NK-92 (cell line): ENCODE measurements at regions not wholly inside any gene's neighbourhood (a gene's known extent, or its start where the extent isn't known, plus 50 kb on each side); places are given as distances from the start of the nearest gene placed in this dataset.

Experiments
- DNase-seq: peaks from one replicate; lab custom pipeline; 2025; ENCODE audit not compliant: unreplicated experiment; lab: John Stamatoyannopoulos, UW

DNA sequence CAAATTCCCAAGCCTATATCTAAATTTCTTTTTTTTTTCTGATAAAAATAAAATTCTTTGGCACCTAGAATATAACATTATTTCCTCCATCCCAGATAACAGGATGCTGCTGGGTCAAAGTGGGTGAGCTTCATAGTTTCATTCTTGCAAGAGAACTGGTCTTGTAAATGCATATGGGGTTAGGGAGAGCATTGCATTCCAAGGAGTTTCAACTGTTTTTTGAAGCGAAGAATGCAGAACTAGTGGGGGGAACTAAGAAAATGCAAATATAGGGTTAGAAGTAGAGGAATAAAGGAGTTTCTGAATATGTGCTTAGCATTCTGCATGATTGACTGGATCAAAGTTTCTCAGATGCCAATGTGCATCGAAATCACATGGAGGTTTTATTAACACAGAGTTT is 347.2 kb upstream of the XYLT1 start:
- DNase-seq, result no peak

DNA sequence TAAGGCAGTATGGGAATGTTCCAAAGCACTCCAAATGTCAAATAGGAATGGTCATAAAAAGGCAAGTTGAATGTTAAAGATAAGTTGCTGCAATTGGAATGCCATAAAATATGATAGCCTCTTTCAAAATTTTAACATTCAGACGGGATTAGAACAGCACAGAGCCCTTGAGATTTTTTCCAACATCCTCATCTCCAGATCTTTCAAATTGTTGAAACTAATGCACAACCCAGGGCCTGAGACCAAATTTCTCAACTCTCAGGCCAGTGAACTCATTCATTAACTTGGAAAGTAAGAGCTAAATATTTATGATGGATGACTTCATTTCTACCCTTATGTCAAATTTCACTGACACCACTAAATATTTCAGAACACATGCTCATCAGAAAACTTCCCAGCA is 346.5 kb upstream of the XYLT1 start:
- no peak for DNase-seq

DNA sequence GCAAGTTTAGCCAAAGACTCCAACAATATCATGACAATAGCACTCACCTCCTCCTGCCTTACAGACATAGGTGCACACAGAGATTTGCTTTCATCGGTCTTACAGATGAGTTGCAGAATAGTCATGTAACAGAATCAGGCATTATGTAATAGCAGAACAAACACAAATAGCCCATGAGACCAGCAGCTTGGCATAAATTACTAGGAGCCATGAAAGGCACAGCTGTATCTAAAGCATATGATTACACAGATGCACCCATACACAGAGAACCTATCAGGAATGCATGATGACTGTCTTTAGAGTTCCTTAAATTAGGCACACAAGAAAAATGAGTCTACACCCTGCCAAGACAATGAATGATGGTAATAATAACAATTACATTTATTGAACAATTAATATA is 342.0 kb upstream of the XYLT1 start:
- DNase-seq, result no peak

DNA sequence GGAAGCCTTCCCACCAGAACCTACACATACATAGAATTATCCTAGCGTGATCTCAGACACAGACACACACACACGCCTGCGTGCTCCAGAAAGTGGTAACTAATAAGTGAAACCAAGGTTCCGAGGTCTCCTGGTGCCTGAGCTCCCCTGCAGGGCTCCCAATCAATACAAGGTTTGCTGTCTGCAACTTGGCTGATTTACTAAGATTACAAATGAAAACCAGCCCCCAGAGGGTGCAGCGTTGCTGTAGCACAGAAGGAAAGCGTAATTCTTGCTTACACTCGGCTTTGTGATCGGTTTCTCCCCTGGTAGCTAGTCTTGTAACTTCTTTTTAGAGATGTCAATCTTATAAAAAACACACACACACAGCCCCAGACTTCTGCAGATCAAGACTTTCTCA is 334.1 kb upstream of the XYLT1 start:
- no peak for DNase-seq

GRCh38 chr16:17803625-17804410 is 333.1 kb upstream of the XYLT1 start:
- DNase-seq, result no peak

DNA sequence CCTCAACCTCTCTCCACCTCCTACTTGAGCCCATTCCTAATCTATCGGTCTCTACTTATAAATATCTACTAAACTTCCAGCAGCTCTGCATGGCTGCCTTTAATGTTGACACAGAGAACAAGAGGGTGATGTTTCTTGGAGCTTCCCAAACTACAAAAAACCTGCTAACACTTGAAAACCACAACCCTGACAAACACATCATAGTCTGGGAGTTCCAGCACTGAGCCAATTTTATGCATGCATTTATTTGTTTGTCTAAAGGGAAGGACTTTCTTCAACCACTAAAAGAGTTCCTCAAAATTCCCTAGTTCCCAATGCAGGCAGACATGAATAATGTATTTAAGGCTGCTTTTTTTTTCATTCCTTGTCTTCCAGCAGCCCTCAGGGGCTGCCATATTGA is 331.8 kb upstream of the XYLT1 start:
- no peak for DNase-seq

DNA sequence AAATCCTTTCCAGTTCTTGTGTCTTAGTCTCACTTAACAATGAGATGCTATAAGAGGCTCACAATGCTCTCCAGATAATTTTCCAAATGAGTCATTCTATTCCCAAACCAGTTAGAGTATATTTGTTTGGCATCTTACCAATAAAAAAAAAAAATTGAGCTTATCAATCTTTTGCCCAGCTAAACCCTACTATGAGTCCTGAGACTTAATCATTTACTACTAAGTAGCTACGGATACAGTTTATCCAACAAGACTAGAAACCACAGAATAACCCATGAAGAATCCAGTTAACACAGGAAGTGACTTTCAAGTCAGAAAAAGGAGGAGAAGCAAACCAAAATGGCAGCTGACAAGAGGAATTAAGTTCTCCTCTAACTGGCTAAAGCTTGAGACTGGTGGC is 330.3 kb upstream of the XYLT1 start:
- no peak for DNase-seq

DNA sequence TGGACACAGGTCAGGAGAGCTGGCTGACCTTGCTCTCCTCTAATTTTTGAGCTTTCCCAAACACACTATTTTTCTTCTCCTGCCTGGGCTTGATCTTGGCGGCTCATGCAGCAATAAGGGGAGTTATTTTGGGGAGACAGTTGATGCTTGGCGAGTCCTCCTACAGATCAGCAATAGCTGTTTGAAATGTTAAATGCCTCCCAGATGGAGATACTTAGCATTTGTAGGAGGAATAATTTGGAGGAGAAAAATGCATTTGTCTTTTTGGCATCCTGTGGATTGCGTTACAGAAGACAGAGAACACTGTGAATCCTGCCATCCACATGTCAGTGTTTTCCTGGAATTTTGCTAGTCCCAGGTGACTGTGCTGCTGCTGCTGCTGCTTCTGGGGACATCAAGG is 328.0 kb upstream of the XYLT1 start:
- no peak for DNase-seq

- no peak for DNase-seq
These were observed 322.6 kb upstream of the XYLT1 start for GRCh38 chr16:17793354-17793753.

- no peak for DNase-seq
These were observed 313.3 kb upstream of the XYLT1 start for GRCh38 chr16:17784073-17784472.

- DNase-seq, result no peak
These were observed 309.4 kb upstream of the XYLT1 start for GRCh38 chr16:17780181-17780580.

- no peak for DNase-seq
These were observed 306.7 kb upstream of the XYLT1 start for GRCh38 chr16:17777408-17777863.

GRCh38 chr16:17776888-17777287 is 306.1 kb upstream of the XYLT1 start:
- DNase-seq, result no peak

DNA sequence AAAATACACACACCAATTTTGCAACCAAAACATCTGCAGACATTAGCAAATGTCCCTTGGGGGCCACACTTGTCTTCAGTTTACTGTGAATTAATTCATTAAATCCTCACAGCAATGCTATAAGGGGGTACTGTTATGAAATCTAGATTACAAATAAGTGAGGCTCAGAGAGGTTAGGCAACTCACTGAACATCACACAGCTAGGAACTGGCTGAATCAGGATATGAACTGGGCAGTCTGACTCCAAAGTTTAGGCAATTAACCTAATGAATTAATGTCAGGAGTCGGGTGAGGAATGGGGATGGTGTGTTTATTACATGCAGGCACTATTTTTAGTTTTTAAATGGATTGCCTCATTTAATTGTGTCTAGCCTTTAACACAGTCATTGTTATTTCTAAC is 305.7 kb upstream of the XYLT1 start:
- no peak for DNase-seq

GRCh38 chr16:17775061-17775460 is 304.3 kb upstream of the XYLT1 start:
- DNase-seq, result no peak

DNA sequence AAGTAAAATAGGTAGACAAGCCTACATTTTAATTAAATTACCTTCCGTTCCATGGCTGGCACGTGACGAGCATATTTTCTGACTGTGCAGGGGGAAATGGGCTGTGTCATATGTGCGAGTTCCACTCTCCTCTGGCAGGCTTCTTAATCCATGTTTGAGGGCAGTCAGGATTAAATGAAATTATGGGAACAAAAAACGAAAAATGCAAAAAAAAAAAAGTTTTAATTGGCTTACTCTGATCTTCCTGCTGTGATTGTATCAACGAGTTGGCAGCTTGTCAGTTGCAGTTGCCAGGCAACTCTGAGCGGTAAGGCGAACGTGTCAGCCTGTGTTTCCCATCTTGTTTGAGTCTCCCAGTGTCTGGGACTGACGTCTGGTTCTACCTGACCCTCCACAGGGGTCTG is 302.9 kb upstream of the XYLT1 start:
- no peak for DNase-seq

DNA sequence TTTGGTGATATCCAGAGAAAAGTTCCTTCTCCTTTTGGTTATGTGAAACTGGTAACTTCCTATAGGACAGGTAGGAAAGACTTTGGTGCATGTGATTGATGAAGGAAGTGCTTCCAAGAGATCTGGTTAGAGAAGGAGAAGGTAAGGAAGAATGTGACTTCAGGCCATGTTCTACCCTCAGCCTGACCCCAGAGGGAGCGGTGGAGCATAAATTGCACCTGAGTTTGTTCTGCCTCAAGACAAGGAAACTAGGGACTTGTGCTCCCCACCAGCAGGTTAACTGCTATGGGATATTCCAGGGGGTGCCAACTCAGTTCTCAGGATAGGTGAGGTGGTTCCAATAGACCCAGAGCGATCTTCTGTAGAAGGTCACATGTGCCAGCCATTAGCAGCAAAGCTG is 299.3 kb upstream of the XYLT1 start:
- DNase-seq, result no peak

- no peak for DNase-seq
These were observed 298.3 kb upstream of the XYLT1 start for GRCh38 chr16:17769065-17769464.

- no peak for DNase-seq
These were observed 297.5 kb upstream of the XYLT1 start for GRCh38 chr16:17768257-17768656.

GRCh38 chr16:17766012-17766411 is 295.3 kb upstream of the XYLT1 start:
- DNase-seq, result no peak

- no peak for DNase-seq
These were observed 289.0 kb upstream of the XYLT1 start for GRCh38 chr16:17759451-17760390.

GRCh38 chr16:17757808-17758207 is 287.0 kb upstream of the XYLT1 start:
- DNase-seq, result no peak
